Fibroblast of skin of right biceps (primary cell): ENCODE measurements at regions not wholly inside any gene's neighbourhood (a gene's known extent, or its start where the extent isn't known, plus 50 kb on each side); places are given as distances from the start of the nearest gene placed in this dataset.

Experiments
- DNase-seq: peaks from one replicate; pipeline ENCODE4 v3.0.0-alpha.2; 2013

- peak; percentile 15 for DNase-seq
Measured at GRCh38 chr13:65660731-65661130, 1569.4 kb downstream of the PCDH9 start.

GRCh38 chr13:65656740-65657329 lies 1573.3 kb downstream of the PCDH9 start:
- peak; percentile 22 for DNase-seq

- no peak for DNase-seq
Measured at GRCh38 chr13:65653613-65654012, 1576.5 kb downstream of the PCDH9 start.

- no peak for DNase-seq
Measured at GRCh38 chr13:65650321-65650720, 1579.8 kb downstream of the PCDH9 start.

- no peak for DNase-seq
Measured at GRCh38 chr13:65642996-65643395, 1587.1 kb downstream of the PCDH9 start.

- no peak for DNase-seq
Measured at GRCh38 chr13:65642301-65642700, 1587.8 kb downstream of the PCDH9 start.

- peak; percentile 60 for DNase-seq
Measured at GRCh38 chr13:65638572-65639168, 1591.5 kb downstream of the PCDH9 start.

GRCh38 chr13:65633806-65634205 lies 1596.3 kb downstream of the PCDH9 start:
- no peak for DNase-seq

- peak; percentile 6 for DNase-seq
Measured at GRCh38 chr13:65631078-65631477, 1599.1 kb downstream of the PCDH9 start.

- no peak for DNase-seq
Measured at GRCh38 chr13:65629926-65630325, 1600.2 kb downstream of the PCDH9 start.

- DNase-seq: no peak
Measured at GRCh38 chr13:65623148-65623547, 1607.0 kb downstream of the PCDH9 start.

- no peak for DNase-seq
Measured at GRCh38 chr13:65615506-65615905, 1614.6 kb downstream of the PCDH9 start.

- no peak for DNase-seq
Measured at GRCh38 chr13:65613004-65613403, 1617.1 kb downstream of the PCDH9 start.

- no peak for DNase-seq
Measured at GRCh38 chr13:65609350-65609749, 1620.8 kb downstream of the PCDH9 start.

GRCh38 chr13:65606622-65607021 lies 1623.5 kb downstream of the PCDH9 start:
- DNase-seq: peak; percentile 85

- DNase-seq: no peak
Measured at GRCh38 chr13:65605396-65605795, 1624.7 kb downstream of the PCDH9 start.

- no peak for DNase-seq
Measured at GRCh38 chr13:65603160-65603559, 1627.0 kb downstream of the PCDH9 start.

- no peak for DNase-seq
Measured at GRCh38 chr13:65601855-65602254, 1628.3 kb downstream of the PCDH9 start.

GRCh38 chr13:65600702-65601101 lies 1629.4 kb downstream of the PCDH9 start:
- DNase-seq: peak; percentile 78

- DNase-seq: peak; percentile 92
Measured at GRCh38 chr13:65597839-65598818, 1632.0 kb downstream of the PCDH9 start.

- peak; percentile 67 for DNase-seq
Measured at GRCh38 chr13:65595916-65596315, 1634.2 kb downstream of the PCDH9 start.

- peak; percentile 98 for DNase-seq
Measured at GRCh38 chr13:65594298-65594781, 1635.8 kb downstream of the PCDH9 start.

GRCh38 chr13:65593298-65593874 lies 1636.8 kb downstream of the PCDH9 start:
- peak; percentile 11 for DNase-seq
